ENCODE measurements at regions not wholly inside any gene's neighbourhood (a gene's known extent, or its start where the extent isn't known, plus 50 kb on each side); places are given as distances from the start of the nearest gene placed in this dataset.

DNA sequence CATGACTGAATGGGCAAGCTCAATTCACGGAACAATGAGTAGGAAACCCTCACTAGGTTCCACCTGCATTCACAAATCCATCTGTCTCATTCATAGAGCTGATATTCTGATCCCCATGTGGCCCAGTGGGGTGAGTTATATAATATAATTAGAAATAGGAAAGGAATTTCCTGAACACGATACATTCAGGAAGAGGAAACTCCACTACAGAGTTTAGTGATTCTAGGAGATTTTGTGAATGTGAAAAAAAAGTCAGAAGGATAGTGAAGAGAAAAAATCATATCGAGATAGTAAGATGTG lies 471.2 kb downstream of the GASK1B start:
- TF ChIP-seq, protein P1, sequence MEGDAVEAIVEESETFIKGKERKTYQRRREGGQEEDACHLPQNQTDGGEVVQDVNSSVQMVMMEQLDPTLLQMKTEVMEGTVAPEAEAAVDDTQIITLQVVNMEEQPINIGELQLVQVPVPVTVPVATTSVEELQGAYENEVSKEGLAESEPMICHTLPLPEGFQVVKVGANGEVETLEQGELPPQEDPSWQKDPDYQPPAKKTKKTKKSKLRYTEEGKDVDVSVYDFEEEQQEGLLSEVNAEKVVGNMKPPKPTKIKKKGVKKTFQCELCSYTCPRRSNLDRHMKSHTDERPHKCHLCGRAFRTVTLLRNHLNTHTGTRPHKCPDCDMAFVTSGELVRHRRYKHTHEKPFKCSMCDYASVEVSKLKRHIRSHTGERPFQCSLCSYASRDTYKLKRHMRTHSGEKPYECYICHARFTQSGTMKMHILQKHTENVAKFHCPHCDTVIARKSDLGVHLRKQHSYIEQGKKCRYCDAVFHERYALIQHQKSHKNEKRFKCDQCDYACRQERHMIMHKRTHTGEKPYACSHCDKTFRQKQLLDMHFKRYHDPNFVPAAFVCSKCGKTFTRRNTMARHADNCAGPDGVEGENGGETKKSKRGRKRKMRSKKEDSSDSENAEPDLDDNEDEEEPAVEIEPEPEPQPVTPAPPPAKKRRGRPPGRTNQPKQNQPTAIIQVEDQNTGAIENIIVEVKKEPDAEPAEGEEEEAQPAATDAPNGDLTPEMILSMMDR (conservative IDR thresholded peaks at IDR 0.05; ENCODE audit: low read depth in 2 of 2): no peak
- TF ChIP-seq CREB1 (CRISPR knock-in tag; IDR thresholded peaks at IDR 0.05; ENCODE audit: low read depth): no peak
- TF ChIP-seq POLR2AphosphoS5 (IDR thresholded peaks at IDR 0.05; ENCODE audit: low read depth): no peak
- TF ChIP-seq REST (IDR thresholded peaks at IDR 0.05; ENCODE audit: unreplicated experiment): no peak
- no peak for TF ChIP-seq EZH2phosphoT487 (IDR thresholded peaks at IDR 0.05; ENCODE audit: unreplicated experiment)
- no peak for TF ChIP-seq EZH2 (IDR thresholded peaks at IDR 0.05; ENCODE audit: low read depth, unreplicated experiment)
- no peak for TF ChIP-seq JUNB (IDR thresholded peaks at IDR 0.05; ENCODE audit: unreplicated experiment)
- TF ChIP-seq STAT1 (IDR thresholded peaks at IDR 0.05; ENCODE audit: unreplicated experiment): no peak
- TF ChIP-seq, protein P2, sequence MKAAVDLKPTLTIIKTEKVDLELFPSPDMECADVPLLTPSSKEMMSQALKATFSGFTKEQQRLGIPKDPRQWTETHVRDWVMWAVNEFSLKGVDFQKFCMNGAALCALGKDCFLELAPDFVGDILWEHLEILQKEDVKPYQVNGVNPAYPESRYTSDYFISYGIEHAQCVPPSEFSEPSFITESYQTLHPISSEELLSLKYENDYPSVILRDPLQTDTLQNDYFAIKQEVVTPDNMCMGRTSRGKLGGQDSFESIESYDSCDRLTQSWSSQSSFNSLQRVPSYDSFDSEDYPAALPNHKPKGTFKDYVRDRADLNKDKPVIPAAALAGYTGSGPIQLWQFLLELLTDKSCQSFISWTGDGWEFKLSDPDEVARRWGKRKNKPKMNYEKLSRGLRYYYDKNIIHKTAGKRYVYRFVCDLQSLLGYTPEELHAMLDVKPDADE (IDR thresholded peaks at IDR 0.05): no peak
